GM21447 (cell line): ENCODE measurements at regions not wholly inside any gene's neighbourhood (a gene's known extent, or its start where the extent isn't known, plus 50 kb on each side); places are given as distances from the start of the nearest gene placed in this dataset.

Experiments used
- ATAC-seq: cut with Tn5 transposase; IDR thresholded peaks from one replicate; pipeline ENCODE4 v1.9.1; 2021; ENCODE audit not compliant: unreplicated experiment

- no peak for ATAC-seq
Measured at GRCh38 chr2:3100386-3100785, 277.2 kb downstream of the EIPR1 start.

GRCh38 chr2:3099860-3100234 lies 277.8 kb downstream of the EIPR1 start:
- no peak for ATAC-seq

GRCh38 chr2:3099145-3099859 lies 278.3 kb downstream of the EIPR1 start:
- no peak for ATAC-seq

- ATAC-seq = no peak
Measured at GRCh38 chr2:3098231-3098630, 279.4 kb downstream of the EIPR1 start.

- no peak for ATAC-seq
Measured at GRCh38 chr2:3097804-3098203, 279.8 kb downstream of the EIPR1 start.

- no peak for ATAC-seq
Measured at GRCh38 chr2:3094999-3095958, 282.3 kb downstream of the EIPR1 start.

- no peak for ATAC-seq
Measured at GRCh38 chr2:3094318-3094717, 283.3 kb downstream of the EIPR1 start.

- ATAC-seq = no peak
Measured at GRCh38 chr2:3091696-3092095, 285.9 kb downstream of the EIPR1 start.

GRCh38 chr2:3082705-3083104 lies 294.9 kb downstream of the EIPR1 start:
- ATAC-seq = no peak

- no peak for ATAC-seq
Measured at GRCh38 chr2:3079959-3080948, 297.4 kb downstream of the EIPR1 start.

GRCh38 chr2:3079466-3079865 lies 298.2 kb downstream of the EIPR1 start:
- no peak for ATAC-seq

GRCh38 chr2:3078684-3079083 lies 298.9 kb downstream of the EIPR1 start:
- ATAC-seq = no peak

GRCh38 chr2:3076848-3077642 lies 300.6 kb downstream of the EIPR1 start:
- no peak for ATAC-seq

GRCh38 chr2:3075991-3076340 lies 301.7 kb downstream of the EIPR1 start:
- ATAC-seq = no peak

GRCh38 chr2:3075316-3075990 lies 302.2 kb downstream of the EIPR1 start:
- no peak for ATAC-seq

- ATAC-seq = no peak
Measured at GRCh38 chr2:3073704-3074103, 303.9 kb downstream of the EIPR1 start.

GRCh38 chr2:3073041-3073595 lies 304.5 kb downstream of the EIPR1 start:
- ATAC-seq = no peak

- ATAC-seq = no peak
Measured at GRCh38 chr2:3071685-3072263, 305.8 kb downstream of the EIPR1 start.

GRCh38 chr2:3066831-3067230 lies 310.8 kb downstream of the EIPR1 start:
- no peak for ATAC-seq
